ENCODE measurements at regions not wholly inside any gene's neighbourhood (a gene's known extent, or its start where the extent isn't known, plus 50 kb on each side); places are given as distances from the start of the nearest gene placed in this dataset.
"Not testable (repeated sequence)": the region's sequence is repeated elsewhere in the genome, so short reads cannot be mapped to it uniquely, and the experiment has no call there.

GRCh38 chr4:27685091-27685490 lies 824.5 kb downstream of the STIM2 start:
- Histone ChIP-seq H3K4me3 (no peak overlapping the region), H3K27me3 (no peaks in the 10 kb centered on the region), H3K4me1 (no peaks in the 10 kb centered on the region), H3K27ac (no peak overlapping the region), H3K9me3 (no peaks in the 10 kb centered on the region), H3K36me3 (no peaks in the 10 kb centered on the region)
- WGBS, 2 donors: 63% methylated on average over 1 of the region's 1 CpG
- no peak for TF ChIP-seq POLR2A (IDR thresholded peaks at IDR 0.05)
- no peak for TF ChIP-seq POLR2AphosphoS5 (IDR thresholded peaks at IDR 0.05)
- TF ChIP-seq EP300 (IDR thresholded peaks at IDR 0.05): no peak
- TF ChIP-seq CTCF (IDR thresholded peaks at IDR 0.05): no peak
- ATAC-seq (ENCODE audit: low FRiP score in 2 of 2): no peak
- no peak for DNase-seq

- H3K27ac ChIP-seq: no peak overlapping the region
- H3K4me3 ChIP-seq: no peak overlapping the region
- H3K27me3 ChIP-seq: no peaks in the 10 kb centered on the region
- DNase-seq: no peak
- no peak for ATAC-seq (ENCODE audit: low FRiP score in 2 of 2)
- no peaks in the 10 kb centered on the region for H3K9me3 ChIP-seq
- H3K4me1 ChIP-seq: no peaks in the 10 kb centered on the region
- TF ChIP-seq EP300 (IDR thresholded peaks at IDR 0.05): no peak
- no peak for TF ChIP-seq POLR2AphosphoS5 (IDR thresholded peaks at IDR 0.05)
- TF ChIP-seq CTCF (IDR thresholded peaks at IDR 0.05): no peak
- TF ChIP-seq POLR2A (IDR thresholded peaks at IDR 0.05): no peak
- H3K36me3 ChIP-seq: no peaks in the 10 kb centered on the region
These were observed 825.3 kb downstream of the STIM2 start for GRCh38 chr4:27685947-27686346.

- 36 to 42% methylated on average over 6 of the region's 6 CpGs for WGBS, 2 donors
- H3K36me3 ChIP-seq: no peaks in the 10 kb centered on the region
- no peak overlapping the region for H3K4me3 ChIP-seq
- ATAC-seq (ENCODE audit: low FRiP score in 2 of 2) (peak in 1 of 2 donors; percentile 63), DNase-seq (peak in 1 of 2 donors; percentile 21)
- no peaks in the 10 kb centered on the region for H3K4me1 ChIP-seq
- H3K27ac ChIP-seq: no peak overlapping the region
- no peak for TF ChIP-seq EP300 (IDR thresholded peaks at IDR 0.05)
- TF ChIP-seq CTCF (IDR thresholded peaks at IDR 0.05): peak in 2 of 6 experiments; percentile 16 to 29
- no peaks in the 10 kb centered on the region for H3K9me3 ChIP-seq
- no peaks in the 10 kb centered on the region for H3K27me3 ChIP-seq
These were observed 831.5 kb downstream of the STIM2 start for GRCh38 chr4:27692158-27692557.

- no peak overlapping the region for H3K27ac ChIP-seq
- no peaks in the 10 kb centered on the region for H3K9me3 ChIP-seq
- no peaks in the 10 kb centered on the region for H3K4me1 ChIP-seq
- no peak overlapping the region for H3K4me3 ChIP-seq
- ATAC-seq (ENCODE audit: low FRiP score in 2 of 2): no peak
- no peak for DNase-seq
- H3K36me3 ChIP-seq: no peaks in the 10 kb centered on the region
- H3K27me3 ChIP-seq: no peaks in the 10 kb centered on the region
- no peak for TF ChIP-seq POLR2A (IDR thresholded peaks at IDR 0.05)
- TF ChIP-seq CTCF (IDR thresholded peaks at IDR 0.05): no peak
- no peak for TF ChIP-seq POLR2AphosphoS5 (IDR thresholded peaks at IDR 0.05)
- no peak for TF ChIP-seq EP300 (IDR thresholded peaks at IDR 0.05)
- 63 to 79% methylated on average over 6 of the region's 6 CpGs for WGBS, 2 donors
These were observed 832.4 kb downstream of the STIM2 start for GRCh38 chr4:27692868-27693634.

- not testable (repeated sequence) for H3K4me3 ChIP-seq; H3K27me3 ChIP-seq; H3K9me3 ChIP-seq; H3K27ac ChIP-seq; DNase-seq; ATAC-seq (ENCODE audit: low FRiP score in 2 of 2); H3K4me1 ChIP-seq; H3K36me3 ChIP-seq
- WGBS, 2 donors: 94 to 96% methylated on average over 8 of the region's 8 CpGs
These were observed 835.6 kb downstream of the STIM2 start for GRCh38 chr4:27696257-27696656.
